Ishikawa (cell line): ENCODE measurements at regions not wholly inside any gene's neighbourhood (a gene's known extent, or its start where the extent isn't known, plus 50 kb on each side); places are given as distances from the start of the nearest gene placed in this dataset.

Source experiments
- CEBPB ChIP-seq: IDR thresholded peaks from 2 replicates; pipeline ENCODE4 v1.6.1; 2012
- CREB1 ChIP-seq: IDR thresholded peaks from 2 replicates; pipeline ENCODE4 v1.6.1; 2012; ENCODE audit warnings: low read depth
- EGR1 ChIP-seq: IDR thresholded peaks from 2 replicates; pipeline ENCODE4 v1.6.1; 2012
- EP300 ChIP-seq: IDR thresholded peaks from 2 replicates; pipeline ENCODE4 v1.6.1; 2012; ENCODE audit warnings: borderline replicate concordance
- FOXM1 ChIP-seq: IDR thresholded peaks from 2 replicates; pipeline ENCODE4 v1.6.1; 2012; ENCODE audit warnings: low read depth, borderline replicate concordance
- NFIC ChIP-seq: IDR thresholded peaks from 2 replicates; pipeline ENCODE4 v1.6.1; 2012
- RAD21 ChIP-seq: IDR thresholded peaks from 2 replicates; pipeline ENCODE4 v1.6.1; 2012; ENCODE audit warnings: low read depth
- TAF1 ChIP-seq: IDR thresholded peaks from 2 replicates; pipeline ENCODE4 v1.6.1; 2012; ENCODE audit warnings: low read depth, mild to moderate bottlenecking
- TCF12 ChIP-seq: IDR thresholded peaks from 2 replicates; pipeline ENCODE4 v1.6.1; 2012; ENCODE audit warnings: low read depth
- TEAD4 ChIP-seq: IDR thresholded peaks from 2 replicates; pipeline ENCODE4 v1.6.1; 2012
- YY1 ChIP-seq: IDR thresholded peaks from 2 replicates; pipeline ENCODE4 v1.6.1; 2012; ENCODE audit warnings: low read depth
- ZBTB7A ChIP-seq: IDR thresholded peaks from 2 replicates; pipeline ENCODE4 v1.6.1; 2012; ENCODE audit warnings: low read depth
- TF ChIP-seq, protein P1 (sequence below): IDR thresholded peaks from 2 replicates; pipeline ENCODE4 v1.6.1; 2012; ENCODE audit warnings: low read depth, mild to moderate bottlenecking
- TF ChIP-seq, protein P2 (sequence below): IDR thresholded peaks from 2 replicates; pipeline ENCODE4 v1.6.1; 2012
- TF ChIP-seq, protein P3 (sequence below): IDR thresholded peaks from 2 replicates; pipeline ENCODE4 v1.6.1; 2012

DNA sequence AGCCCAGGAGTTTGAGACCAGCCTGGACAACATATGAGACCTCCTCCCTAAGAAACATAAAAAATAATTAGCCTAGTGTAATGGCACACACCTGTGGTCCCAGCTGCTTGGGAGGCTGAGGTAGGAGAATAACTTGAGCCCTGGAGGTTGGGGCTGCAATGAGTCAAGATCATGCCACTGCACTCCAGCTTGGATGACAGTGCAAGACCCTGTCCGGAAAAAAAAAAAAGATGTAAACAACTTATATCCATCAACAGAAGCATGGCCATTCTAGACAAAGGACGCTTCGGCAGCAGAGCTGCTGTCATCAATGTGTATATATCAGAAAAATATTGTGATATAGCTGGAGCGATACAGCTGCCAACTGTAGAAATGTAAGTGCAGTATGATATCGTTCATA, 59.6 kb upstream of the ARID1B start:
- TF ChIP-seq TAF1 (no peak), YY1 (no peak), RAD21 (no peak), FOXM1 (no peak), EGR1 (no peak), ZBTB7A (no peak), NFIC (no peak), CREB1 (no peak), TEAD4 (no peak), EP300 (no peak), TCF12 (no peak), CEBPB (no peak)
- TF ChIP-seq, protein P1, sequence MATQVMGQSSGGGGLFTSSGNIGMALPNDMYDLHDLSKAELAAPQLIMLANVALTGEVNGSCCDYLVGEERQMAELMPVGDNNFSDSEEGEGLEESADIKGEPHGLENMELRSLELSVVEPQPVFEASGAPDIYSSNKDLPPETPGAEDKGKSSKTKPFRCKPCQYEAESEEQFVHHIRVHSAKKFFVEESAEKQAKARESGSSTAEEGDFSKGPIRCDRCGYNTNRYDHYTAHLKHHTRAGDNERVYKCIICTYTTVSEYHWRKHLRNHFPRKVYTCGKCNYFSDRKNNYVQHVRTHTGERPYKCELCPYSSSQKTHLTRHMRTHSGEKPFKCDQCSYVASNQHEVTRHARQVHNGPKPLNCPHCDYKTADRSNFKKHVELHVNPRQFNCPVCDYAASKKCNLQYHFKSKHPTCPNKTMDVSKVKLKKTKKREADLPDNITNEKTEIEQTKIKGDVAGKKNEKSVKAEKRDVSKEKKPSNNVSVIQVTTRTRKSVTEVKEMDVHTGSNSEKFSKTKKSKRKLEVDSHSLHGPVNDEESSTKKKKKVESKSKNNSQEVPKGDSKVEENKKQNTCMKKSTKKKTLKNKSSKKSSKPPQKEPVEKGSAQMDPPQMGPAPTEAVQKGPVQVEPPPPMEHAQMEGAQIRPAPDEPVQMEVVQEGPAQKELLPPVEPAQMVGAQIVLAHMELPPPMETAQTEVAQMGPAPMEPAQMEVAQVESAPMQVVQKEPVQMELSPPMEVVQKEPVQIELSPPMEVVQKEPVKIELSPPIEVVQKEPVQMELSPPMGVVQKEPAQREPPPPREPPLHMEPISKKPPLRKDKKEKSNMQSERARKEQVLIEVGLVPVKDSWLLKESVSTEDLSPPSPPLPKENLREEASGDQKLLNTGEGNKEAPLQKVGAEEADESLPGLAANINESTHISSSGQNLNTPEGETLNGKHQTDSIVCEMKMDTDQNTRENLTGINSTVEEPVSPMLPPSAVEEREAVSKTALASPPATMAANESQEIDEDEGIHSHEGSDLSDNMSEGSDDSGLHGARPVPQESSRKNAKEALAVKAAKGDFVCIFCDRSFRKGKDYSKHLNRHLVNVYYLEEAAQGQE, result no peak
- TF ChIP-seq, protein P2, sequence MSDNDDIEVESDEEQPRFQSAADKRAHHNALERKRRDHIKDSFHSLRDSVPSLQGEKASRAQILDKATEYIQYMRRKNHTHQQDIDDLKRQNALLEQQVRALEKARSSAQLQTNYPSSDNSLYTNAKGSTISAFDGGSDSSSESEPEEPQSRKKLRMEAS, result no peak
- TF ChIP-seq, protein P3, sequence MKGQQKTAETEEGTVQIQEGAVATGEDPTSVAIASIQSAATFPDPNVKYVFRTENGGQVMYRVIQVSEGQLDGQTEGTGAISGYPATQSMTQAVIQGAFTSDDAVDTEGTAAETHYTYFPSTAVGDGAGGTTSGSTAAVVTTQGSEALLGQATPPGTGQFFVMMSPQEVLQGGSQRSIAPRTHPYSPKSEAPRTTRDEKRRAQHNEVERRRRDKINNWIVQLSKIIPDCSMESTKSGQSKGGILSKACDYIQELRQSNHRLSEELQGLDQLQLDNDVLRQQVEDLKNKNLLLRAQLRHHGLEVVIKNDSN, result no peak

DNA sequence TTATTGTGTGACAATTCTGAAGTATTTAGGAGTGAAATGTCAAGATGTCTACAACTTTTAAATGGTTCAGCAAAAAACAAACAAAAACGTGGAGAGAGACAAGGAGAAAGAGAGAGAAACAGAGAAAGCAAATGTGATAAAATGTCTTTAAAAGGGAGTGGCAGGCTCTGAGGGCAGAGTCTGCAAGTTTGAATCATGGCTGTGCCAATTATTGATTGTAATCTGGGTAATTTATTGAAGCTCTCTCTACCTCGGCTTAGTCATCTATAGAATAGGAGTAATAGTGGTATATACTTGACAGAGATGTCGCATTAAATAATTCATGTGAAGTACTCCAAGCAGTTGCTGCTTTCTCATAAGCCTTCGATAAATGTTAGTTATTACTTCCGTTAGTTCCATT, 61.3 kb upstream of the ARID1B start:
- TF ChIP-seq, protein P1, result no peak
- TF ChIP-seq TEAD4 (no peak), NFIC (no peak), ZBTB7A (no peak), EP300 (no peak), TAF1 (no peak), TCF12 (no peak), EGR1 (no peak)

DNA sequence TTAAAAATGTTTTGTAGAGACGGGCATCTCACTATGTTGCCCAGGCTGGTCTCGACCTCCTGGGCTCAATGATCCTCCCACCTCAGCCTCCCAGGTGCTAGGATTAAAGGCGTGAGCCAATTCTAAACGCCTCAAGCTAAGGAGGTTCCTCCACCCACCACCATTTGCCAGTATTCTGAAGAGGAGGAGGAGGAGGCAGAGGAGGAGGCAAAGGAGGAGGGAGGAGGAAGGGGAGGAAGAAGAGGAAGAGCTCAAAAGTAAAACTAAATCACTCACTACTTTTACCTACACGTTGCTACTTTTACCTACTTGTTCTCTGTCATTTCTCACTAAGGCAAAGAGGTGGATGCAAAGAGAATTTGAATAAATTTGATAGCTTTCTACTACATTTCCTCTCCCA, 63.6 kb upstream of the ARID1B start:
- TF ChIP-seq ZBTB7A, result no peak
- TF ChIP-seq RAD21, result no peak
- TF ChIP-seq, protein P2, result no peak
- TF ChIP-seq, protein P1, result no peak
- TF ChIP-seq EGR1, result no peak
- no peak for TF ChIP-seq CREB1
- no peak for TF ChIP-seq TCF12
- TF ChIP-seq NFIC, result no peak
- TF ChIP-seq, protein P3, result no peak
- no peak for TF ChIP-seq CEBPB
- no peak for TF ChIP-seq TAF1
- no peak for TF ChIP-seq EP300
- TF ChIP-seq TEAD4, result no peak
- no peak for TF ChIP-seq FOXM1
- TF ChIP-seq YY1, result no peak

DNA sequence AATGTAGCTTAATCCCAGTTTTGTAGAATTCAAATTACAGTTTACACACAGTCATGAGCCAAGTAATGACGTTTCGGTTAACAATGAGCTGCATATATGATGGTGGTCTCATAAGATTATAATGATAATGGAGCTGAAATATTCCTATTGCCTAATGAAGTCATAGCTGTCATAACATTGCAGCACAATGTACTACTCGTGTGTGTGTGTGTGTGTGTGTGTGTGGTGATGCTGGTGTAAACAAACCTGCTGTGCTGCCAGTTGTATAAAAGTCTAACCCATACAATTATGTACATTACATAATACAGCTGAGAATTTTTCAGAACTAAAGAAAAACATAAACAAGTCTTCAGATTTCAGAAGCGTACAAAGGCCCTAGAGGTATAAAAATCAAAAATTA, 66.7 kb upstream of the ARID1B start:
- TF ChIP-seq CREB1 (no peak), CEBPB (no peak), EP300 (no peak), EGR1 (no peak), NFIC (no peak), RAD21 (no peak), TCF12 (no peak), TEAD4 (no peak), ZBTB7A (no peak), YY1 (no peak), FOXM1 (no peak), TAF1 (no peak)
- TF ChIP-seq, protein P3, result no peak
- TF ChIP-seq, protein P1, result no peak
- TF ChIP-seq, protein P2, result no peak
